ENCODE measurements at regions not wholly inside any gene's neighbourhood (a gene's known extent, or its start where the extent isn't known, plus 50 kb on each side); places are given as distances from the start of the nearest gene placed in this dataset.
A peak's percentile ranks its signal among the peaks of the same experiment; 100 is the strongest.
"Not testable (repeated sequence)": the region's sequence is repeated elsewhere in the genome, so short reads cannot be mapped to it uniquely, and the experiment has no call there.

- not testable (repeated sequence) for DNase-seq
Measured at GRCh38 chr2:134040626-134041172, 213.2 kb upstream of the MGAT5 start.

- no peak for DNase-seq
Measured at GRCh38 chr2:134041877-134042276, 212.0 kb upstream of the MGAT5 start.

- DNase-seq: not testable (repeated sequence)
Measured at GRCh38 chr2:134043028-134043427, 210.8 kb upstream of the MGAT5 start.

- no peak for DNase-seq
Measured at GRCh38 chr2:134052173-134052572, 201.7 kb upstream of the MGAT5 start.

GRCh38 chr2:134056173-134056572 is 197.7 kb upstream of the MGAT5 start:
- DNase-seq: no peak

- not testable (repeated sequence) for DNase-seq
Measured at GRCh38 chr2:134061066-134061465, 192.8 kb upstream of the MGAT5 start.

GRCh38 chr2:134062235-134062634 is 191.6 kb upstream of the MGAT5 start:
- not testable (repeated sequence) for DNase-seq

GRCh38 chr2:134063916-134064315 is 190.0 kb upstream of the MGAT5 start:
- DNase-seq: not testable (repeated sequence)

GRCh38 chr2:134070281-134070741 is 183.6 kb upstream of the MGAT5 start:
- DNase-seq: no peak

GRCh38 chr2:134072341-134072740 is 181.5 kb upstream of the MGAT5 start:
- DNase-seq: no peak

- DNase-seq: no peak
Measured at GRCh38 chr2:134073023-134073422, 180.8 kb upstream of the MGAT5 start.

- DNase-seq: no peak
Measured at GRCh38 chr2:134074619-134075018, 179.3 kb upstream of the MGAT5 start.

GRCh38 chr2:134075204-134075603 is 178.7 kb upstream of the MGAT5 start:
- DNase-seq: no peak

GRCh38 chr2:134078354-134078753 is 175.5 kb upstream of the MGAT5 start:
- no peak for DNase-seq

GRCh38 chr2:134079373-134079772 is 174.5 kb upstream of the MGAT5 start:
- DNase-seq: no peak

- peak; percentile 6 for DNase-seq
Measured at GRCh38 chr2:134080386-134081089, 173.3 kb upstream of the MGAT5 start.

GRCh38 chr2:134081238-134081938 is 172.5 kb upstream of the MGAT5 start:
- DNase-seq: no peak

GRCh38 chr2:134083548-134083947 is 170.3 kb upstream of the MGAT5 start:
- DNase-seq: no peak

GRCh38 chr2:134086594-134087219 is 167.2 kb upstream of the MGAT5 start:
- DNase-seq: no peak

GRCh38 chr2:134087371-134087921 is 166.4 kb upstream of the MGAT5 start:
- no peak for DNase-seq

GRCh38 chr2:134089454-134089853 is 164.4 kb upstream of the MGAT5 start:
- no peak for DNase-seq

GRCh38 chr2:134097740-134098139 is 156.1 kb upstream of the MGAT5 start:
- DNase-seq: no peak

GRCh38 chr2:134098321-134098720 is 155.6 kb upstream of the MGAT5 start:
- no peak for DNase-seq

All from NCI-H1694 treated with DMSO at 0.1 percent for 48 hours (cell line).